CD8-positive, alpha-beta memory T cell (primary cell): ENCODE measurements at regions not wholly inside any gene's neighbourhood (a gene's known extent, or its start where the extent isn't known, plus 50 kb on each side); places are given as distances from the start of the nearest gene placed in this dataset.
A peak's percentile ranks its signal among the peaks of the same experiment; 100 is the strongest.
"Not testable (repeated sequence)": the region's sequence is repeated elsewhere in the genome, so short reads cannot be mapped to it uniquely, and the experiment has no call there.

Experiments
- CTCF ChIA-PET: fragments of 350-600 bp; sonication (Branson Sonifier 250); formaldehyde crosslinking; loops from one replicate; lab custom pipeline; 2021; ENCODE audit warnings: antibody characterized with exemption; lab: Charles Lee
- POLR2A ChIA-PET: fragments of 350-600 bp; sonication (Branson Sonifier 250); formaldehyde crosslinking; loops from one replicate; lab custom pipeline; 2021; ENCODE audit warnings: antibody characterized with exemption; lab: Charles Lee
- DNase-seq, 5 donors: peaks; one replicate each; pipeline versions ENCODE4 v3.0.0 to v3.0.0-alpha.2; 2020 to 2022; ENCODE audit warnings: mixed read lengths in 1 of 5
- H3K27ac ChIP-seq: one replicate; pipeline ENCODE4 v1.7.0; 2013; ENCODE audit warnings: low read depth, mild to moderate bottlenecking, low read length, moderate library complexity
- H3K27me3 ChIP-seq: 2 replicates; pipeline ENCODE4 v1.7.0; 2013; ENCODE audit warnings: low read length, mild to moderate bottlenecking; ENCODE audit not compliant: insufficient read depth, poor library complexity, severe bottlenecking
- H3K36me3 ChIP-seq: 2 replicates; pipeline ENCODE4 v1.7.0; 2013; ENCODE audit warnings: mild to moderate bottlenecking, low read length, moderate library complexity; ENCODE audit not compliant: insufficient read depth
- H3K4me1 ChIP-seq: 2 replicates; pipeline ENCODE4 v1.7.0; 2013; ENCODE audit warnings: mild to moderate bottlenecking, low read length, moderate library complexity; ENCODE audit not compliant: insufficient read depth
- H3K4me3 ChIP-seq: 2 replicates; pipeline ENCODE4 v1.7.0; 2013; ENCODE audit warnings: mild to moderate bottlenecking, low read length
- H3K9me3 ChIP-seq: 2 replicates; pipeline ENCODE4 v1.7.0; 2013; ENCODE audit warnings: mild to moderate bottlenecking, low read length
- H3K27ac Mint-ChIP-seq, 8 donors: one replicate each; pipeline ENCODE4 v1.8.0; 2020 to 2021; ENCODE audit warnings: mixed read lengths in 8 of 8, mild to moderate bottlenecking in 6 of 8, inconsistent platforms in 3 of 8, moderate library complexity in 3 of 8
- H3K27me3 Mint-ChIP-seq, 2 donors: one replicate each; pipeline ENCODE4 v1.8.0; 2020 to 2021; ENCODE audit warnings: mixed read lengths in 2 of 2, mild to moderate bottlenecking in 1 of 2, moderate library complexity in 1 of 2
- H3K36me3 Mint-ChIP-seq, 3 donors: one replicate each; pipeline ENCODE4 v1.8.0; 2020 to 2021; ENCODE audit warnings: mixed read lengths in 3 of 3, inconsistent platforms in 1 of 3, mild to moderate bottlenecking in 1 of 3
- H3K4me1 Mint-ChIP-seq, 3 donors: one replicate each; pipeline ENCODE4 v1.8.0; 2020 to 2021; ENCODE audit warnings: mixed read lengths in 3 of 3, inconsistent platforms in 1 of 3, mild to moderate bottlenecking in 1 of 3
- H3K4me3 Mint-ChIP-seq, 7 donors: one replicate each; pipeline ENCODE4 v1.8.0; 2020 to 2021; ENCODE audit warnings: mixed read lengths in 7 of 7, mild to moderate bottlenecking in 6 of 7, moderate library complexity in 4 of 7, inconsistent platforms in 2 of 7
- H3K9me3 Mint-ChIP-seq, 5 donors: one replicate each; pipeline ENCODE4 v1.8.0; 2020 to 2022; ENCODE audit warnings: mixed read lengths in 5 of 5, mild to moderate bottlenecking in 3 of 5, moderate library complexity in 2 of 5, inconsistent platforms in 1 of 5

DNA sequence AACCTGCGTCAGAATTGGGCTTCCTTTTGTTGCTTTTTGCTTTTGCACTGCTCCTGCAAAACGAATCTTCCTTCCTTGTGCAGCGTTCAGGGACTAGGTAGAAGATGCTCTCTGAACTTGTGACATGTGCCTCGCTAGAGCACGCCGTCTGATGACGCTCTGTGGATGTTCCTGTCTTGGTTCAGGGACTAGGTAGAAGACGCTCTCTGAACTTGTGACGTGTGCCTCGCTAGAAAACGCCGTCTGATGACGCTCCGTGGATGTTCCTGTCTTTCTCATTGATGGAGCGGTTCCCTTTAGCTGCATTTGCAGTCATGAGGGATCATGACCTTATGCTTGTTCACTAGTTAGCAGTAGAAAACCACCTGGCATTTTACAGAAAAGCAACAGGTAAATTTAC lies 154.0 kb downstream of the SOX1 start:
- H3K27me3 Mint-ChIP-seq, result peaks cover 0 to 1% of the 10 kb centered on the region in 2 donors
- H3K4me3 ChIP-seq, result no peak overlapping the region
- H3K27ac ChIP-seq, result no peak overlapping the region
- H3K36me3 ChIP-seq, result no peaks in the 10 kb centered on the region
- no peak overlapping the region for H3K4me3 Mint-ChIP-seq
- DNase-seq, result no peak
- POLR2A ChIA-PET, result no interaction called here
- no peaks in the 10 kb centered on the region for H3K9me3 Mint-ChIP-seq
- H3K27me3 ChIP-seq, result no peaks in the 10 kb centered on the region
- no peak overlapping the region for H3K27ac Mint-ChIP-seq
- H3K9me3 ChIP-seq, result no peaks in the 10 kb centered on the region
- H3K4me1 ChIP-seq, result no peaks in the 10 kb centered on the region
- no peaks in the 10 kb centered on the region for H3K4me1 Mint-ChIP-seq
- H3K36me3 Mint-ChIP-seq, result no peaks in the 10 kb centered on the region
- CTCF ChIA-PET, result no interaction called here

DNA sequence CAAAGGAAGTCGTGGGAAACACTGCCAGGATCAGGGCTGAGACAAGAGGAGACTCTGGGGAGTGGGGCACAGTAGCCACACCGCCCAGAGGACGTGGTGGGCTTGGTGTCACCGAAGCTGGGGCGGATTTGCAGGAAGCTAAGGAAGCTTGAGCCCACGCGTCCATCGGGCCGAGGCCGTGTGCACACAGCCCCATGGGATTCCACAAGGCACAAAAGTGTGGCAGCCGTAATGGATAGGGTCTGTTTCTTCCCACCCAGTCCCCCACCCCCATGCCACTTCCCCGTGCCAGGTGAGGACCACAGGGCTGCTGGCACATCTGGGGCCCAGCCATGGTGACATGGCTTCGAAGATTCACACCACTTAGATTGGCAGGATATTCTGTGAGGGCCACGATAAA lies 153.2 kb upstream of the SPACA7 start:
- no peak overlapping the region for H3K4me3 ChIP-seq
- H3K27me3 ChIP-seq, result no peaks in the 10 kb centered on the region
- H3K9me3 ChIP-seq, result no peaks in the 10 kb centered on the region
- ChIA-PET POLR2A (no interaction called here), CTCF (interaction anchor here (0.9 kb wide), 1 partner anchor 51 kb away, joined by 3 read pairs; no protein-coding TSS in a partner anchor)
- no peak overlapping the region for H3K27ac Mint-ChIP-seq
- H3K36me3 ChIP-seq, result no peaks in the 10 kb centered on the region
- H3K4me1 ChIP-seq, result no peaks in the 10 kb centered on the region
- H3K4me1 Mint-ChIP-seq, result no peaks in the 10 kb centered on the region
- H3K36me3 Mint-ChIP-seq, result no peaks in the 10 kb centered on the region
- no peak overlapping the region for H3K27ac ChIP-seq
- H3K27me3 Mint-ChIP-seq, result peaks cover 0 to 1% of the 10 kb centered on the region in 2 donors
- H3K4me3 Mint-ChIP-seq, result no peak overlapping the region
- no peaks in the 10 kb centered on the region for H3K9me3 Mint-ChIP-seq
- DNase-seq, result no peak

- not testable (repeated sequence) for H3K9me3 ChIP-seq
- H3K27ac Mint-ChIP-seq, result peak overlapping the region in 1 of 8 donors; percentile 32
Observed at GRCh38 chr13:112223929-112224328, 152.2 kb upstream of the SPACA7 start.

DNA sequence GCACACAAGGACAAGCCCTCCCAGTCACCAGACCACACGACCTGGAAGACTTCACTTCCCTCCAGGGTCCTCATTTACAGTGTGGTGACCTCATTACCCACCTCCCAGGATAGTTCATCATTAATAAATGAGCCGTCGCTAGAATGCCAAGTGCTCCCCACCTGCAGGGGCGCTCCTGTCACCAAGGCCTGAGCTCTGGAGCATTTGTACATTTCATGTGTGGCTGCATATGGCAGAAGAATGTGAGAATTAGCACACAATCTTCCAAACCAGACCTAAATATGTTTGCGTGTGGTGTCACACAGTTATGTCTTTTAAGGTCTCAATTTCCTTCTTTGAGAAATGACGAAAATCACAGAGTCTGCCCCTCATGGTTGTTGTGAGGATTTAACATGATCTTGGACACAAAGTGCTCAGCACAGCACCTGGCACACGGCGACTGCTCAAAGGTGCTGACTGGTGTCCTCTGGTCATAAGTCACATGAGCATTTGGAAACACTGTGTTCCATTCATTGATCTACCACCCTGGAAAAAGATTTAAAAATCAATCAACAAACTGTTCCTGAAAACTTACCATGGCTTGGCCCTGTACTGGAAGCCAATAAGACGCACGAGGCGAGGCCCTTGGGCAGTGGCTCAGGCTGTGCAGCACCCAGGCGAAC lies 150.6 kb upstream of the SPACA7 start:
- H3K27me3 ChIP-seq, result no peaks in the 10 kb centered on the region
- H3K9me3 Mint-ChIP-seq, result no peaks in the 10 kb centered on the region
- H3K9me3 ChIP-seq, result no peaks in the 10 kb centered on the region
- H3K27ac ChIP-seq, result no peak overlapping the region
- peaks cover 0 to under 1% of the 10 kb centered on the region in 2 donors for H3K27me3 Mint-ChIP-seq
- H3K4me3 Mint-ChIP-seq, result no peak overlapping the region
- POLR2A ChIA-PET, result no interaction called here
- H3K4me1 Mint-ChIP-seq, result no peaks in the 10 kb centered on the region
- CTCF ChIA-PET, result no interaction called here
- no peak overlapping the region for H3K27ac Mint-ChIP-seq
- DNase-seq, result no peak
- no peaks in the 10 kb centered on the region for H3K36me3 ChIP-seq
- no peaks in the 10 kb centered on the region for H3K4me1 ChIP-seq
- H3K36me3 Mint-ChIP-seq, result no peaks in the 10 kb centered on the region
- H3K4me3 ChIP-seq, result no peak overlapping the region

More at GRCh38 chr13:112223929-112224328, 152.2 kb upstream of the SPACA7 start:
- H3K36me3 ChIP-seq, CTCF ChIA-PET, H3K27me3 Mint-ChIP-seq, H3K4me3 ChIP-seq, H3K27ac ChIP-seq, H3K4me1 Mint-ChIP-seq, H3K4me1 ChIP-seq, H3K27me3 ChIP-seq, DNase-seq, H3K36me3 Mint-ChIP-seq, H3K4me3 Mint-ChIP-seq, H3K9me3 Mint-ChIP-seq, POLR2A ChIA-PET: not testable (repeated sequence)

DNA sequence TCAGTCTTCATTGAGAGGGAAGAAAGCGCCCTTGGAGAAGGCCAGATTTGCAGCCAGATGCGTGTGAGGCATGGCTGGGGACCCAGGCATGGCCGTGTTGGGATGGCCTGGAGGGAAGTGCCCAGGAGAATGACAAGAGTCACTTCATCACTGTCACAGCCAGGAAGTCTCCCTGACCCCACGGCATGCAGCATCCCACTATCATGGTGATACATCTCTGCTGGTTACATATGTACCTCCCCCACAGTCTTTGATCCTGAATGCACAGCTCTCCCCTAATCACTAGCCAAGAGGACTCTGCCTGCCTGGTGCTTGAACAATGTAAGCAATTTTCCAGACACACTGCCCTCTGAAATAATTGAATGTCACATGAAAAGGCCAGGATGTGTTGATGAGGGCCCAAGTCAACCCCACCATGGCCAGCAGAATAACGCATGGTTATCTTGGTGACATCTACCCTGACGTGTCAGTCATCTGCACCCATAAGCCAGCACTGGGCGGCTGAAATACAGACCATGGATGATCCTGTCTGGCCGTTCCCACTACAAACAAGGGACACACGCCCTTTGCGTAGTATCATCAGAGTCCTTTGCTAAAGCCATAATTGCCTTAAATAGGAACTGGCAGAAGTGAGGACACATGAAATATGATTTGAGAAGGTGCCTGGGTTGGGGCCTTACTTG lies 149.7 kb upstream of the SPACA7 start:
- Histone ChIP-seq H3K27me3 (no peaks in the 10 kb centered on the region), H3K27ac (no peak overlapping the region), H3K9me3 (no peaks in the 10 kb centered on the region), H3K36me3 (no peaks in the 10 kb centered on the region), H3K4me1 (no peaks in the 10 kb centered on the region), H3K4me3 (no peak overlapping the region)
- H3K9me3 Mint-ChIP-seq, result no peaks in the 10 kb centered on the region
- H3K4me1 Mint-ChIP-seq, result no peaks in the 10 kb centered on the region
- POLR2A ChIA-PET, result no interaction called here
- no peak overlapping the region for H3K27ac Mint-ChIP-seq
- peaks cover 0 to under 1% of the 10 kb centered on the region in 2 donors for H3K27me3 Mint-ChIP-seq
- no peaks in the 10 kb centered on the region for H3K36me3 Mint-ChIP-seq
- CTCF ChIA-PET, result no interaction called here
- H3K4me3 Mint-ChIP-seq, result no peak overlapping the region
- DNase-seq, result no peak

- no peaks in the 10 kb centered on the region for H3K36me3 ChIP-seq
- Mint-ChIP-seq H3K9me3 (no peaks in the 10 kb centered on the region), H3K27ac (no peak overlapping the region), H3K4me1 (no peaks in the 10 kb centered on the region), H3K36me3 (no peaks in the 10 kb centered on the region), H3K27me3 (peaks cover 0 to 2% of the 10 kb centered on the region in 2 donors), H3K4me3 (no peak overlapping the region)
- H3K4me1 ChIP-seq, result no peaks in the 10 kb centered on the region
- ChIA-PET POLR2A (no interaction called here), CTCF (no interaction called here)
- no peak overlapping the region for H3K4me3 ChIP-seq
- no peak for DNase-seq
- no peaks in the 10 kb centered on the region for H3K27me3 ChIP-seq
- H3K9me3 ChIP-seq, result no peaks in the 10 kb centered on the region
- H3K27ac ChIP-seq, result no peak overlapping the region
Observed at GRCh38 chr13:112227031-112227430, 149.1 kb upstream of the SPACA7 start.

GRCh38 chr13:112229445-112229844 lies 146.7 kb upstream of the SPACA7 start:
- no peaks in the 10 kb centered on the region for H3K4me1 Mint-ChIP-seq
- no peaks in the 10 kb centered on the region for H3K36me3 Mint-ChIP-seq
- Histone ChIP-seq H3K36me3 (no peaks in the 10 kb centered on the region), H3K27me3 (no peaks in the 10 kb centered on the region), H3K4me3 (no peak overlapping the region), H3K9me3 (no peaks in the 10 kb centered on the region), H3K4me1 (no peaks in the 10 kb centered on the region), H3K27ac (no peak overlapping the region)
- no peaks in the 10 kb centered on the region for H3K9me3 Mint-ChIP-seq
- peaks cover 0 to 6% of the 10 kb centered on the region in 2 donors for H3K27me3 Mint-ChIP-seq
- H3K27ac Mint-ChIP-seq, result no peak overlapping the region
- ChIA-PET CTCF (no interaction called here), POLR2A (no interaction called here)
- no peak overlapping the region for H3K4me3 Mint-ChIP-seq
- no peak for DNase-seq

DNA sequence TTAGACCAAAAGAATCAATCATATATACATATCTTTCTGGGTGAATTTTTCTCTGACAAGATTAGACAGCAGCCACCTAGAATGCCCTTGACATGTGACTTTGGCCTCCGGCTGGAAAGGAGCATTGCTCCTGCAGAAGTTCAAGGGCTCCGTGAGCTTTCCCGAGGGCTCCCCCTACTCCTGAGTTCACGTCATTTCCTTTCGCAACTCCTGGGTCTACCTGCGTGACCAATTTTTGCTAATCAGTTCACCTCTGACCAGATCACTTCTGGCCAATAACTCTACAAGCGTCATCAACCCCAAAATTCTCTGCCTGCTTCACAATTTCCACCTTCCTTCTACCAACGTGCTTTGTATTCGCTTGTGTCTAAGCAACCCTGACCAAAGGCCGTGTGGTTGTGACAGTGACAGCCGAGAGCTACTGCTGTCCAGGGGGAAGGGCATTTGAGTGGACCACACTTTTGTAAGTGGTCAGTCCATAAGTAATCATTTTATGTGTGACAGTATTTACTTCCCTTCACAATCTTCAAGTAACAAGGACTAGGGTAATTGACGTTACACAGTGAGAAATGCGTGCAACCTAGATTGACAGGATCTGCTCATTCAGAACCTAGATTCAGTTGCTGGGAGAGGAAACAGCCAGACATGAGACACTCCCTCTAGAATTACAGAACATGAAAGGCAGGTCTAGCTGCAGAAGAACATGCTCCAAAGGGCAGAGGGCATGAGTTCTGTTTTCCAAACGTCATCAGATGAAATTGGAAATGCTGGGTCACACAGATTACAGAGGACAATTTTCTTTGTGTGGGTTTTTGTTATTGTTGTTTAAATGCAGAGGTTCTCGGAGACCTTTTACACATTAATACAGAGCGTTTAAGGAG lies 145.9 kb upstream of the SPACA7 start:
- DNase-seq, result no peak
- POLR2A ChIA-PET, result no interaction called here
- Histone ChIP-seq H3K27ac (no peak overlapping the region), H3K9me3 (no peaks in the 10 kb centered on the region), H3K36me3 (no peaks in the 10 kb centered on the region), H3K4me1 (no peaks in the 10 kb centered on the region), H3K4me3 (no peak overlapping the region), H3K27me3 (no peaks in the 10 kb centered on the region)
- CTCF ChIA-PET, result no interaction called here
- Mint-ChIP-seq H3K36me3 (no peaks in the 10 kb centered on the region), H3K27ac (no peak overlapping the region), H3K4me1 (no peaks in the 10 kb centered on the region), H3K27me3 (peaks cover 6 to 7% of the 10 kb centered on the region in 2 donors), H3K4me3 (no peak overlapping the region), H3K9me3 (no peaks in the 10 kb centered on the region)
